GM21367 (cell line): ENCODE measurements at regions not wholly inside any gene's neighbourhood (a gene's known extent, or its start where the extent isn't known, plus 50 kb on each side); places are given as distances from the start of the nearest gene placed in this dataset.

Experiments used
- ATAC-seq: cut with Tn5 transposase; IDR thresholded peaks from one replicate; pipeline ENCODE4 v1.9.1; 2021; ENCODE audit not compliant: unreplicated experiment

DNA sequence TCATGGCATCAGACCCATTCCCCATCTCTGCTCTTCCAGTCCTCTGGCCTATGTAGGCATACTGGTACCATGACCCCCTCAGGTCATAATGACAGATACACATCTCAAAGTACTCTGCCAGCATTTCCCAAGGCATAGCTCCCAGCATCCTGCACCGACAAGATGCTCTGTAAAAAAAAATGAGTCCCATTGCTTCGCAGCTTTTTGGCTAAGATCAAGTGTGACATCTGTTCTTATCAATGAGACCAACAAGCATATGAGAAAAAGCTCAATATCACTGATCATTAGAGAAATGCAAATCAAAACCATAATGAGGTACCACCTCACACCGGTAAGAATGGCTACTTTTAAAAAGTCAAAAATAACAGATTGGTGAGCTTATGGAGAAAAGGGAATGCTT is 463.9 kb upstream of the PROK2 start:
- no peak for ATAC-seq

GRCh38 chr3:72248389-72248761 is 463.4 kb upstream of the PROK2 start:
- ATAC-seq, result no peak

GRCh38 chr3:72247645-72248388 is 462.9 kb upstream of the PROK2 start:
- no peak for ATAC-seq

- ATAC-seq, result no peak
These were observed 462.2 kb upstream of the PROK2 start for GRCh38 chr3:72247126-72247525.

DNA sequence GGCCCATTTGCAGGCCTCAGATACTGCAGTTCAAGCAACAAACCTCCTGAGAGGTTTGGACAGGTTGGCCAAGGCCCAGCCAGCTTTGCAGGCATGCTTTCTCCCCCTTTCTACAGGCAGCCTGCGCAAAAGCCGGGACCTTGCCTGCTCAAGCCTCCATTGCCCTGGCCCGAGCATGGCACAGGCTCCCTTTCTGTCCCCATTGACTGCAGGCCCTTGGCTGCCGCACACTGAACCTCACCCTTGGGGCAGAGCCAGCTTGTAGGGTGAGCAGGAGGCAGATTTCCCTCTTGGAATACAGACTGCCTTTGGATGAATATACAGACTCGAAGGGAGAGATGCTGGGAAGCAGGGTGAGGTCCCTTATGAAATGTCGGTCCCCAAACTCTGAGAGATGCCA is 461.7 kb upstream of the PROK2 start:
- no peak for ATAC-seq

- ATAC-seq, result no peak
These were observed 460.3 kb upstream of the PROK2 start for GRCh38 chr3:72245183-72245811.

- ATAC-seq, result no peak
These were observed 459.4 kb upstream of the PROK2 start for GRCh38 chr3:72244396-72244795.

DNA sequence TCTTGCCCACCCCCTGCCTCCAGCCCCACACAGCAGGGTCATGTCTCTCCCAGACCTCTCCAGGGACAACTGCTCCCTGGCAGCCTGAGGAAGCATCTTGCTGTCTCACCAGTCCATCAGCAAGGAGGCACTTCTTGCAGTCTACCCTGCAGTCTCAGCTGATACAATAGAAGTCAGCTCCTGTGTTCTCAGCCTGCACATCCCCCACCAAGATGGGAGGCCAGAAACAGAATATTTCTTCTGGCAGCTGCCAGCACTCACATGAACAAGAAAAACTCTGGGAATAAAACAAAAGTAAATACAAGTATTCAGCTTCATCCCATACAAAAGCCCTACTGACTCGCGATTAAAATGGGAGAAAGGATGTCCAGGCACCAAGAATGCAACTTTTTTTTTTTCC is 457.4 kb upstream of the PROK2 start:
- no peak for ATAC-seq

DNA sequence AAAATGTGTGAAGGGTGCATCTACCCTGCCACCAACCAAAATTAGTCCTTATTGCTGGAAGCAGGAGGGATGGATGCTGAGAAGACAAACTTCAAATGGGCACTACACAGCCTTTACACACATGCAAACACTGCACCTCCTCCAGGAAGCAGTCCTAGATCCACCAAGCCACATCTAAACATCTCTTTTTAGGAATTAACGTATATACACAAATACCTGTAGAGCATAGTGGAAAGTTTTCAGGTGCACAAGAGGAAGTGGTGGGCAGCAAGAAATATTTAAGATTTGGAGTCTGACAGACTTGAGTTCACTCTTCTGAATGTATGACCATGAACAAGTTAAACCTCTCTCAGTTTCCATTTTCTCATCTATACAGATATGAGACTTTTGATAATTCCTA is 456.6 kb upstream of the PROK2 start:
- no peak for ATAC-seq

- no peak for ATAC-seq
These were observed 455.6 kb upstream of the PROK2 start for GRCh38 chr3:72240531-72240930.

- no peak for ATAC-seq
These were observed 453.9 kb upstream of the PROK2 start for GRCh38 chr3:72238801-72239200.

- no peak for ATAC-seq
These were observed 453.2 kb upstream of the PROK2 start for GRCh38 chr3:72238010-72238691.

GRCh38 chr3:72237679-72238009 is 452.7 kb upstream of the PROK2 start:
- no peak for ATAC-seq

DNA sequence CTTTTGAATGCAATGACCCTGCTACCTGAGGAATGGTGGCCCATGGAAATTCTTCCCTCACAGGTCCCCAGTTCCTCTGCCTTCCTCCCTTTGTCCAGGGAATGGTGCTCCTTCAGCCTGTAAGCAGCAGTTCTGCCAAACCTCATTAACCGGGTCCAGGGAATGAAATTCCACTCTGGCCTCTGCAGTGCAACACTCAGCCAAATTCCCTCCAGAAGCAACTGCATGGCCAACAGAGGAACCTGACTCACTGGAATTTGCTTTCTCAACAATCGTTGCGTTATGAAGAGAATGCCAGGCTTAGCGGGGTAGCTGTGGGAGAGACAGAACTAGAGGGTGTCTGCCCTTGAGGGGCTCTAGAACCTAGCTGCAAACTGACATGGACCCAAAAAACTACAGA is 449.4 kb upstream of the PROK2 start:
- no peak for ATAC-seq

DNA sequence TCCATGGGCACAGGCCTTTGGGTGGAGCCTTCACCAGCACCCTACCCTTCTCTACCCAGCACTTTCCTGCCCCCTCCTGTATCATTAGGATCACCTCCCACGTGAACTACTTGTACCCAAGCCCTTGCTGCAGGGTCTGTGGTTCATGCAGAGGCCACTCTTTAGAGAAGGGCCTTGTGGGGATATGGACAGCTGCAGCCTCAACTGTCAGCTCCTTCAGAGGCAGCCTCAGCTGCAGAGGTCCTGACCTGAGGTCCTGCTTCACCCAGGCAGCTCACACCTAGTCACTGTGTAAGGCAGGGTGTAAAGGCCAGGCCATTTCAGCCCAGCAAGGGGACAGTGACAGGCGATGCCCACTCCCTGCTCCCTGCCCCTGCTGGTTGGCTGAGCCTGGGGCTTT is 448.6 kb upstream of the PROK2 start:
- ATAC-seq, result no peak

DNA sequence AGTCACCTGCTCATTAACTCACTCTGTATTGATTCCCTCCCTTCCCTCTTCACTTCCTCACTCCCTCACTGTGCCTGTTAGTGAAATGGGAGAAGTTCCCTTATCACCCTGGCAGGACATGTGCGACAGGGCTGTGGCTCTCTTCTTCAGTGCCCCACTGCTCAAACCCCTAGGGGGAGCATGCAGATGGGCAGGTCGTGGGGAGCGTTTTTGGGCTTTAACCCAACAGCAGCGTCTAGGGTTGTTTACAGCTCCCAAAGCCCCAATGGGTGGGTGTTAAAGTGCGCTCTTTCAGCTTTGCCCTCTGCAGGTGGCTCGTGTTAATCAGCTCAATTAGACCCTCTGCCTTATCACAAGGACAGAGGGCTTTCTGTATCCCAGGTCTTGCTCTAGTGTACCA is 447.8 kb upstream of the PROK2 start:
- no peak for ATAC-seq

GRCh38 chr3:72232331-72232730 is 447.4 kb upstream of the PROK2 start:
- ATAC-seq, result no peak

DNA sequence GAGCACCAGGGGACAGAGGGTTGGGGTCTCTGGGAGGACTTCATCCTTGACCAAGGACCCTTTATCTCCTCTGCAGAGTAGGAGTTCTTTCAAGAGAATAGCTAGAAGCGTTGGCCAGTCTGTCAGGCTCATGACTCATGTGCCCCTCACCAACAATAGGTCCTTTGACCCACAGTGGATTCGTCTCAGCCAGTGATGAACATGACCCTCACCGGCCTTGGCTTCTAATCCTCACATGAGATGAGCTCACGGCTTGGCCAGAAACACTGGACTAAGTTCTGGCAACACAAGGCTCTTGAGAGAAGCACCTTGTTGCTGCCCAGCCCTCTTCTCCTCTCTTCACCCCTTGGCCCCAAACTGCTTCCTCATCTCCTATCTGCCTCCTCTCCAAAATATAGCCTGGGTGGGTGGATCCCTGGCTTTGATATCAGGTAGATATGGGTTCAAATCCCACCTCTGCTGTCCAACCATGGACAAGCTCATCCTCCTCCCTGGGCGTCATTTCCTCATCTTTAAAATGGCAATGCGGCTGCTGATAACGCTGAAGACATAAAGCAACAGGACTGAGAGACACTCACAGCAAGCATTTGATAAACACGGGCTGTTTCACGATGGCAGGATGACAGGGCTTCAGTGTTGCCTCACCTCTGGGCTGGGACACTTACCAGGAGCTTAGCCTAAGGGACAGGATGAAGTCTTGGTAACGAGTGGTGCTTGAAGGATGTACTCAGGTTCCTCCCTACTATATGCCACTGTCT is 446.7 kb upstream of the PROK2 start:
- ATAC-seq, result no peak

DNA sequence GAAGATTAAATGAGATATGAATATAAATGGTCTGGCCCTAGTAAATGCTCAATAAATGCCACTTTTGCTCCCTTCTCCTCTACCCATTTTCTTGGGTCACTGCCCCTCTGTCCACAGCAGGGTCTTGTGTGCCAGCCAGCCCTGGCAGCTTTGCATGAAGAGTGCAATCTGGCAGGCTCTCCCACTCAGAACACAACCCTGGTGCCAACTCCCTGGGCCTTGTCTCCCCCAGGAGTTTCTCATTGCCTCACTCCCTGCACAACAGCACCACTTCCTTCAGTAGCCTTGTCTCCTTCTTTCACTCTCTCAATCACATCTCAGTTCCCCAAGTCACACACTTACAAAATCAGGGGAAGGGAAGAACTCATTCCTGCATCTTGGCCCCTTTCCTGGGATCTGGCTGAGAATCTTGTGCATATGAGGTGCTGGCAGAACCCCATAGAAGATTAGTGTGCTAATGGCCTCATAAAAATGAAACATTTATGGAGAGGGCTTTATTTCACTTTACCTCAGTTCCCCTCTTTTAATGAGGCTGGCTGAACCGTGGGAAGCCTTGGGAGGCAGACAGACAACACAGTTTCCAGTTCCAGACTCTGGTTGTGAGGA is 445.9 kb upstream of the PROK2 start:
- no peak for ATAC-seq

DNA sequence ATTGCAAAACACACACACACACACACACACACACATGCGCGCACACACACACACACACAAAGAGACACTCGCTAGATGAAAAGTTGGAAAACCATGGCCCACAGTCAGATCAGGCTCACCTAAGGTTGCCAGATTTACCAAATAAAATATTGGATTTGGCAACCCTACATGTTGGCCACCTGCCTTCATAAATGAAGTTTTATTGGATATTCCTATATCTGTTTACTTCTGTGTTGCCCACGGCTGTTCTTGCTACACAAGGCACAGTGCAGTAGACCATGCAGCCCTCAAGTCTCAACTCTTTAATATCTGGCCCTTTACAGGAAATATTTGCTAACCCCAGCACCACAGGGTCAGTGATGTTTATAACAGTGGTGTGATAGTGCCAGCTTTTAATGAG is 445.0 kb upstream of the PROK2 start:
- no peak for ATAC-seq

DNA sequence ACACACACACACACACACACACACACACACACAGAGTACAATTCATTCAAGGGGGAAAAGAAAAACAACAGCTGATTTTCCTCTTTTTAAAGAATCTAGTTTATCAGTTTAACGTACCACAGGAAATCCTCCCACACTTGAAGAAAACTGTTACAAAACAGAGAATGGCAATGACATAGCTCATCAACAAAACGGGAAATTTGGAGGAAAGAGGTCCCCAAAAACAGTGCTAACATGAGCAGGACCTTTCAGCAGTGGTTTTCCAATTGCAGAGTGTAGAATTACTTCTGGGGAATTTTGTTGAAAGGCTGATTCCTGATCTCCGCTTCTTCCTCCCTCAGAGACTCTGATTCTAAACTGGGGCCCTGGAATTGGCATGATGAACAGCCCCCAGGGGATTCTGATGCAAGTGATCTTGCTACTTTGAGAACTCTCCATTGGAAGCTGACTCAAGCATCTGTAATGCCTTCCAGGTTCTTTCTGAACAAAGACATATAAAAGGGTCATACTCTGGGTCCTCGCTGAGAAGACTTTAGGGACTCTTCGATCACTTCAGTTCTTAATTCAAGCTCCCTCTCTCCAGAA is 442.6 kb upstream of the PROK2 start:
- no peak for ATAC-seq
